HUES64 (cell line): ENCODE measurements at regions not wholly inside any gene's neighbourhood (a gene's known extent, or its start where the extent isn't known, plus 50 kb on each side); places are given as distances from the start of the nearest gene placed in this dataset.

ENCODE experiments used
- H3K27ac ChIP-seq: 2 replicates; pipeline ENCODE4 v1.7.0; 2013; ENCODE audit warnings: low read depth, low read length, inconsistent platforms
- H3K27me3 ChIP-seq: 2 replicates; pipeline ENCODE4 v1.6.1; 2013; ENCODE audit warnings: mild to moderate bottlenecking, low read length; ENCODE audit not compliant: insufficient read depth
- H3K36me3 ChIP-seq: 2 replicates; pipeline ENCODE4 v1.6.1; 2013; ENCODE audit warnings: mild to moderate bottlenecking, low read length; ENCODE audit not compliant: insufficient read depth
- H3K4me1 ChIP-seq: 2 replicates; pipeline ENCODE4 v1.6.1; 2013; ENCODE audit warnings: mild to moderate bottlenecking, low read length, moderate library complexity; ENCODE audit not compliant: insufficient read depth
- H3K4me3 ChIP-seq: 2 replicates; pipeline ENCODE4 v1.5.1; 2013; ENCODE audit warnings: mild to moderate bottlenecking, low read length, moderate library complexity
- H3K9ac ChIP-seq: 2 replicates; pipeline ENCODE4 v1.6.1; 2013; ENCODE audit warnings: mild to moderate bottlenecking, low read depth, low read length
- H3K9me3 ChIP-seq: 2 replicates; pipeline ENCODE4 v1.6.1; 2013; ENCODE audit warnings: low read depth, low read length; ENCODE audit not compliant: insufficient read depth
- WGBS: fragments of 150-250, 120-280 bp; methylation state at CpG from one replicate; pipeline ENCODE4 v1.1.7; 2013; ENCODE audit warnings: missing lambda C conversion rate; 5-methylcytosine and 5-hydroxymethylcytosine counted together

DNA sequence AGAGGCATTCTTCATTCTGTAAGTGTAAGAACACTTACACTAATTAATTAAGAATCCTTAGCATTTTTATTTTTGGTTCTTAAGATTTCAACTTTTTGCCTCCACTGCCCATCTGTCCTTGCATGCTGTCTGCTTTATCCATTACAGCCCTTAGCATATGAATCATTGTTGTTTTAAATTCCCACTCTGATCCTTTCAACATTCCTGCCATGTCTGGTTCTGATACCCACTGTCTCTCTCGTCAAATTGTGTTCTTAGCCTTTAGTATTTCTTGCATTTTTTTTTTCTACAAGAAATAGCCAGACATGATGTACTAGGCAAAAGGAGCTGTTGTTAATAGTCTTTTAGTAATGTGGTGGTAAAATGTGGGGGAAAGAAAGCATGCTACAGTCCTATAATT lies 1360.0 kb downstream of the TECRL start:
- 44% methylated on average over 1 of the region's 1 CpG for WGBS

DNA sequence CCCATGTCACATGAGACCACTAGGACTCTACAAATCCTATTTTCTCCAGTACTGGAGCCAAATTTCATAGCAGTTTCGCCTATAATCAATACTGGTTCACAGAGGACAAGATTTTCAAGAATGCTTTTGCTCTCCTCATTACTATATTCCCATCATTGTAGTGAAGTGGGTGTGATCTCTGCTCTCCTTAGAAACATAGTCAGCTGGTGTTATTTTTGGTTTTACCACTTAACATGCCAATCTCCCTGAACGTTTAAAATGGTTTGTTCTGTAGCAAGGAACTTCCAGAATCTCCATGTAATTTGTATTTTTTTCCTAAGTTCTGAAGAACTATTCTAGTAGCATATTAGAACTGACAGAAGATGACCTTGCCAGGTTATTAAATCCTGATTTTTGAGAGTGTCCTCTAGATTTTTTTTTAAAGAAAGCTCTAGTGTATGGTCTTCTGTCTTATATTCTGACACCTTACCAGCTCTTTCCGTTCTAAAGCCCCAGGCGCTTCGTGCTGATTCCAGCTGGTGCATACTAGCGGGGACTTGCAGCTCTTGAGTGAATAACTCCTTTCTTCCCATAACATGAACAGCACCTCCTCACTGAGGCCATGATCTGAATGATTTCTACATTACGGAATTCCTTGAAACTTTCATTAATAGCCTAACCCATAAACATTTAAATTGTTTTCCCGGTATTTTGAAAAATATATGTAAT lies 1372.9 kb downstream of the TECRL start:
- H3K36me3 ChIP-seq: no peaks in the 10 kb centered on the region
- no peak overlapping the region for H3K9ac ChIP-seq
- no peak overlapping the region for H3K27ac ChIP-seq
- no peaks in the 10 kb centered on the region for H3K27me3 ChIP-seq
- H3K9me3 ChIP-seq: no peaks in the 10 kb centered on the region
- H3K4me1 ChIP-seq: no peaks in the 10 kb centered on the region
- WGBS: 92% methylated on average over 8 of the region's 8 CpGs
- no peak overlapping the region for H3K4me3 ChIP-seq

More for the DNA sequence above, 1360.0 kb downstream of the TECRL start:
- Histone ChIP-seq H3K9me3 (no peaks in the 10 kb centered on the region), H3K27ac (no peak overlapping the region), H3K4me1 (no peaks in the 10 kb centered on the region), H3K9ac (no peak overlapping the region), H3K36me3 (no peaks in the 10 kb centered on the region), H3K4me3 (no peak overlapping the region), H3K27me3 (no peaks in the 10 kb centered on the region)

DNA sequence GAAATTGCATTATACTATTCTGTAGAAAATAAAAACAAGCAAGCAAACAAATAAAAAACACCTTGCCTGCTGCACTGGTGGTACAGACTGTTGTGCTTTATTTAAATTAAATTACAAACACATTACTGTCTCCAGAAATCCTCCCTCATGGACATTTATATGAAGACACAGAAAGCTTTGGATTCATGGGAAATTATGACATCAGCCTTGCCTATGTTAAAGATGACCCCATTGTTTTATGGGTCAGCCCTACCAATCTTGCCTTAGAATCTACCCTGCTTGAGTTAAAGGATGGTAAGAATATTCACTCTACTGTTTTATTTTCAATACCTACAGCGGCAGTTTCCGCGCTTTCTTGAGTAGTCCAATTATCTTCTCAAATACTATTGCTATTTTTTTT lies 1379.9 kb downstream of the TECRL start:
- no peak overlapping the region for H3K4me3 ChIP-seq
- no peaks in the 10 kb centered on the region for H3K27me3 ChIP-seq
- no peaks in the 10 kb centered on the region for H3K9me3 ChIP-seq
- H3K36me3 ChIP-seq: no peaks in the 10 kb centered on the region
- H3K9ac ChIP-seq: no peak overlapping the region
- WGBS: no CpG with 5 or more reads among the region's 3 CpGs
- H3K27ac ChIP-seq: no peak overlapping the region
- no peaks in the 10 kb centered on the region for H3K4me1 ChIP-seq

- H3K27me3 ChIP-seq: no peaks in the 10 kb centered on the region
- H3K4me1 ChIP-seq: no peaks in the 10 kb centered on the region
- H3K36me3 ChIP-seq: no peaks in the 10 kb centered on the region
- no peak overlapping the region for H3K27ac ChIP-seq
- H3K9me3 ChIP-seq: no peaks in the 10 kb centered on the region
- H3K9ac ChIP-seq: no peak overlapping the region
- no peak overlapping the region for H3K4me3 ChIP-seq
- WGBS: 87% methylated on average over 1 of the region's 1 CpG
Observed at GRCh38 chr4:63020661-63021060, 1388.6 kb downstream of the TECRL start.

- 100% methylated on average over 2 of the region's 2 CpGs for WGBS
- Histone ChIP-seq H3K27me3 (no peaks in the 10 kb centered on the region), H3K4me1 (no peaks in the 10 kb centered on the region), H3K9me3 (no peaks in the 10 kb centered on the region), H3K9ac (no peak overlapping the region), H3K27ac (no peak overlapping the region), H3K36me3 (no peaks in the 10 kb centered on the region), H3K4me3 (no peak overlapping the region)
Observed at GRCh38 chr4:63017300-63017699, 1392.0 kb downstream of the TECRL start.

DNA sequence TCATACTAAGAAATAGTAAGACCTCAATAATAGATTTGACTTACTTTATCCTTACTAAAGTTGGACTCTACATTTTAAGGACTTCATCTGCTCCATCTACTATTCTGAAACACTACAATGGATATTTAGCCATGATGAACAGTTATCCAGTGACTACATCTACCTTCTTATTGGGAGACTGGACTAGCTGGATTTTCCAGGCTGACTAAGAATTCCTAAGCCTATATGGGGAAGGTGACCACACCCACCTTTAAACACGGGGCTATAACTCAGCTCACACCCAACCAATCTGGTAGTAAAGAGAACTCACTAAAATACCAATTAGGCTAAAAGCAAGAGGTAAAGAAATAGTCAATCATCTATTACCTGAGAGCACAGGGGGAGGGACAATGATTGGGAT lies 1438.4 kb downstream of the TECRL start:
- Histone ChIP-seq H3K27me3 (no peaks in the 10 kb centered on the region), H3K27ac (no peak overlapping the region), H3K9ac (no peak overlapping the region), H3K4me1 (no peaks in the 10 kb centered on the region), H3K4me3 (no peak overlapping the region), H3K9me3 (no peaks in the 10 kb centered on the region), H3K36me3 (no peaks in the 10 kb centered on the region)
- WGBS: no CpG with 5 or more reads among the region's 1 CpG

- Histone ChIP-seq H3K9ac (no peak overlapping the region), H3K27ac (no peak overlapping the region), H3K4me3 (no peak overlapping the region), H3K36me3 (no peaks in the 10 kb centered on the region), H3K4me1 (no peaks in the 10 kb centered on the region), H3K9me3 (no peaks in the 10 kb centered on the region), H3K27me3 (no peaks in the 10 kb centered on the region)
- 100% methylated on average over 2 of the region's 2 CpGs for WGBS
Observed at GRCh38 chr4:62960415-62960814, 1448.8 kb downstream of the TECRL start.

GRCh38 chr4:62953752-62954151 lies 1455.5 kb downstream of the TECRL start:
- Histone ChIP-seq H3K4me1 (peaks cover 24% of the 10 kb centered on the region), H3K4me3 (no peak overlapping the region)
- 64% methylated on average over 3 of the region's 3 CpGs for WGBS

DNA sequence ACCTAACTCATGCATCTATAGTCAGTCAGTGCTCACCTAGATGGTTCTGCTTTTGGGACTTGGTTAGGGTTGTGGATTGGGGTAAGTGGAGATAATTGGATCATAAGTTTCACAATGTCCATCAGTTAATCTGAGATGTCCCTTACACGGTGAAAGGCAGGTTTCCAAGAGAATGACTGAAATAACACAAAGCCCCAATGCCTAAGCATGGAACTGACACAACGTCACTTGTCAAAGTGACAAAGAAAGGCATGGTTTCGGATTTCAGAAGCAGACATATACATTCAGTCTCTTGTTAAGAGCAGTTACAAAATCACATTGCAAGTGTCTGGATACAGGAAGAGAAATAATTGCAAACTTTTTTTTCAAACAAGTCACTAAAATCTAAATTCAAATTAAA lies 1456.9 kb downstream of the TECRL start:
- Histone ChIP-seq H3K27ac (no peak overlapping the region), H3K9me3 (no peaks in the 10 kb centered on the region), H3K4me3 (no peak overlapping the region), H3K4me1 (peaks cover 24% of the 10 kb centered on the region), H3K9ac (no peak overlapping the region), H3K27me3 (no peaks in the 10 kb centered on the region), H3K36me3 (no peaks in the 10 kb centered on the region)
- WGBS: 79% methylated on average over 3 of the region's 3 CpGs

More at GRCh38 chr4:62953752-62954151, 1455.5 kb downstream of the TECRL start:
- H3K27me3 ChIP-seq: no peaks in the 10 kb centered on the region
- H3K9me3 ChIP-seq: no peaks in the 10 kb centered on the region
- no peak overlapping the region for H3K9ac ChIP-seq
- H3K27ac ChIP-seq: no peak overlapping the region
- H3K36me3 ChIP-seq: no peaks in the 10 kb centered on the region

DNA sequence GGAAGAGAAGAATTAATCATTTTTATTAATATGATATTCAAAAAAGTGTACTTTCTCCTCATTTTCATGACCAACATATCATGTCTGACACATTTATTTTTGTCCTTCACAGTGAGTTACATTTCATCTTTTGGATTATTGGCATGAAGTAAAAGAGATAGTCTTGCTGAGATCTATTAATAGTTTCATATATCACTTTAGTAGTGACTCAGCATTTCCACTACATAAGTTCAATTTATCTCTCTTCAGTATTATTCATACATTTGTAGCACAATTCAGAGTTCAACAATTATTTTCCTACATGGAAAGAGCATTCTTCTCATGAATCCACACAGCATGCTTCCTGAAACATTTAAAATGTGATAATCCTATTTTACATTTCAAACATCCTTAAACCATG lies 1461.1 kb downstream of the TECRL start:
- no peaks in the 10 kb centered on the region for H3K27me3 ChIP-seq
- no peaks in the 10 kb centered on the region for H3K36me3 ChIP-seq
- no peak overlapping the region for H3K4me3 ChIP-seq
- H3K9me3 ChIP-seq: no peaks in the 10 kb centered on the region
- no peak overlapping the region for H3K27ac ChIP-seq
- H3K9ac ChIP-seq: no peak overlapping the region
- H3K4me1 ChIP-seq: peaks cover 12% of the 10 kb centered on the region

GRCh38 chr4:62940229-62940628 lies 1469.0 kb downstream of the TECRL start:
- Histone ChIP-seq H3K4me3 (no peak overlapping the region), H3K27me3 (no peaks in the 10 kb centered on the region), H3K36me3 (no peaks in the 10 kb centered on the region), H3K9ac (no peak overlapping the region), H3K9me3 (0 out of 2 replicates have a peak, but pooled peaks cover 8% of the 10 kb centered on the region), H3K27ac (no peak overlapping the region), H3K4me1 (no peaks in the 10 kb centered on the region)

DNA sequence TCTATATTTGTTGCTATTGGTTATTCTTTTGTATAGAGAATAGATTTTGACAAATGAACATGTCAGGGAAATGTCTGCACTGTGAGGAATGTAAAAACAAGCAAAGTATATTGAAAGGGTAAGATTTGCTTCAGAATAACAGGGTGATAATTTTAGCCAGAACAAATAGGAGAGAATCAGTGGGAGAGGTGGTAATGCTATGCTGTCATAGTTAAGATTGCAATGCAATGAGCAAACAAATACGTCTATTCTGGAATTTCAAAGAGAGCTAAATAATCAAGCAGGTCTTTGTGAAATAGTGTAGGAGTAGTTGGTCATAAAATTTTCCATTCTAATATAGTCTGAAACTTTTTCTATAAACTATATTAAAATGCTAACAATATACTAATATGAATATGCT lies 1478.4 kb downstream of the TECRL start:
- Histone ChIP-seq H3K9ac (no peak overlapping the region), H3K9me3 (0 out of 2 replicates have a peak, but pooled peaks cover 4% of the 10 kb centered on the region), H3K27ac (no peak overlapping the region), H3K27me3 (no peaks in the 10 kb centered on the region), H3K4me3 (no peak overlapping the region), H3K4me1 (no peaks in the 10 kb centered on the region), H3K36me3 (no peaks in the 10 kb centered on the region)
- no CpG with 5 or more reads among the region's 1 CpG for WGBS
